Liver (tissue), 8 donors: ENCODE measurements at regions not wholly inside any gene's neighbourhood (a gene's known extent, or its start where the extent isn't known, plus 50 kb on each side); places are given as distances from the start of the nearest gene placed in this dataset.

Source experiments
- DNase-seq: peaks from one replicate; pipeline ENCODE4 v3.0.0-alpha.2; 2017; ENCODE audit warnings: low spot score
- H3K27ac ChIP-seq, 2 donors: one replicate each; pipeline ENCODE4 v1.7.0; 2013; ENCODE audit warnings: inconsistent platforms in 2 of 2, low read length in 2 of 2, control low read depth in 1 of 2, low read depth in 1 of 2, mild to moderate bottlenecking in 1 of 2
- H3K27me3 ChIP-seq, 4 donors: one replicate each; pipeline versions ENCODE4 v1.6.1 to v1.7.0; 2013; ENCODE audit warnings: low read length in 3 of 4, inconsistent platforms in 1 of 4, mild to moderate bottlenecking in 1 of 4, moderate library complexity in 1 of 4; ENCODE audit not compliant: control insufficient read depth in 4 of 4, insufficient read depth in 4 of 4
- H3K36me3 ChIP-seq, 4 donors: one replicate each; pipeline versions ENCODE4 v1.6.1 to v1.7.0; 2013; ENCODE audit warnings: low read length in 3 of 4, mild to moderate bottlenecking in 3 of 4, low read depth in 1 of 4, moderate library complexity in 1 of 4; ENCODE audit not compliant: control insufficient read depth in 4 of 4, insufficient read depth in 3 of 4
- H3K4me1 ChIP-seq, 4 donors: one replicate each; pipeline versions ENCODE4 v1.6.1 to v1.7.0; 2013; ENCODE audit warnings: low read length in 3 of 4, mild to moderate bottlenecking in 3 of 4, moderate library complexity in 1 of 4; ENCODE audit not compliant: control insufficient read depth in 4 of 4, insufficient read depth in 4 of 4
- H3K4me3 ChIP-seq, 3 donors: one replicate each; pipeline versions ENCODE4 v1.6.1 to v1.7.0; 2013; ENCODE audit warnings: low read length in 3 of 3, control low read depth in 1 of 3, low read depth in 1 of 3, mild to moderate bottlenecking in 1 of 3
- H3K9ac ChIP-seq, 2 donors: one replicate each; pipeline ENCODE4 v1.7.0; 2013; ENCODE audit warnings: low read length in 2 of 2, mild to moderate bottlenecking in 2 of 2, moderate library complexity in 2 of 2, control low read depth in 1 of 2, low read depth in 1 of 2
- H3K9me3 ChIP-seq, 4 donors: one replicate each; pipeline versions ENCODE4 v1.6.1 to v1.7.0; 2013; ENCODE audit warnings: low read length in 3 of 4; ENCODE audit not compliant: control insufficient read depth in 4 of 4
- EGR1 ChIP-seq, 2 donors: IDR thresholded peaks; 2 replicates each; pipeline ENCODE4 v1.6.1; 2016 to 2018; ENCODE audit warnings: antibody characterized with exemption in 2 of 2, low read depth in 2 of 2
- FOXA1 ChIP-seq: IDR thresholded peaks from 2 replicates; pipeline ENCODE4 v1.6.1; 2016; ENCODE audit warnings: antibody characterized with exemption
- FOXA2 ChIP-seq: IDR thresholded peaks from 2 replicates; pipeline ENCODE4 v1.6.1; 2016; ENCODE audit warnings: antibody characterized with exemption
- GABPA ChIP-seq, 2 donors: IDR thresholded peaks in 1 of 2; conservative IDR thresholded peaks in 1 of 2; 2 replicates each; pipeline ENCODE4 v1.6.1; 2016; ENCODE audit warnings: antibody characterized with exemption in 2 of 2, mild to moderate bottlenecking in 1 of 2, moderate library complexity in 1 of 2
- HNF4A ChIP-seq, 2 donors: conservative IDR thresholded peaks; 2 replicates each; pipeline ENCODE4 v1.6.1; 2016; ENCODE audit warnings: antibody characterized with exemption in 2 of 2, mild to moderate bottlenecking in 2 of 2
- HNF4G ChIP-seq: IDR thresholded peaks from 2 replicates; pipeline ENCODE4 v1.6.1; 2016; ENCODE audit warnings: antibody characterized with exemption
- JUND ChIP-seq, 2 donors: IDR thresholded peaks; 2 replicates each; pipeline ENCODE4 v1.6.1; 2016; ENCODE audit warnings: antibody characterized with exemption in 2 of 2
- NR2F2 ChIP-seq: IDR thresholded peaks from 2 replicates; pipeline ENCODE4 v1.6.1; 2016; ENCODE audit warnings: antibody characterized with exemption
- RAD21 ChIP-seq, 2 donors: IDR thresholded peaks; 2 replicates each; pipeline ENCODE4 v1.6.1; 2016; ENCODE audit warnings: antibody characterized with exemption in 2 of 2, mild to moderate bottlenecking in 2 of 2
- RXRA ChIP-seq, 2 donors: IDR thresholded peaks; 2 replicates each; pipeline ENCODE4 v1.6.1; 2017 to 2018; ENCODE audit warnings: antibody characterized with exemption in 2 of 2, mild to moderate bottlenecking in 1 of 2
- SP1 ChIP-seq: IDR thresholded peaks from 2 replicates; pipeline ENCODE4 v1.6.1; 2018; ENCODE audit warnings: antibody characterized with exemption, mild to moderate bottlenecking
- TAF1 ChIP-seq: conservative IDR thresholded peaks from 2 replicates; pipeline ENCODE4 v1.6.1; 2016; ENCODE audit warnings: antibody characterized with exemption, mild to moderate bottlenecking
- YY1 ChIP-seq: IDR thresholded peaks from 2 replicates; pipeline ENCODE4 v1.6.1; 2016; ENCODE audit warnings: antibody characterized with exemption, mild to moderate bottlenecking
- WGBS: extraction: QIAGEN DNeasy Blood & Tissue Kit; methylation state at CpG from one replicate; pipeline ENCODE4 v1.1.7; 2013; 5-methylcytosine and 5-hydroxymethylcytosine counted together
- TF ChIP-seq, protein P1 (sequence below): IDR thresholded peaks from 2 replicates; pipeline ENCODE4 v1.6.1; 2016; ENCODE audit warnings: antibody characterized with exemption
- TF ChIP-seq, protein P2 (sequence below): IDR thresholded peaks from 2 replicates; pipeline ENCODE4 v1.6.1; 2016; ENCODE audit warnings: antibody characterized with exemption
- TF ChIP-seq, protein P3 (sequence below): IDR thresholded peaks from 2 replicates; pipeline ENCODE4 v1.6.1; 2016; ENCODE audit warnings: antibody characterized with exemption, mild to moderate bottlenecking
- TF ChIP-seq, protein P4 (sequence below): IDR thresholded peaks from 2 replicates; pipeline ENCODE4 v1.6.1; 2016; ENCODE audit warnings: antibody characterized with exemption
- TF ChIP-seq, protein P5 (sequence below): fragments of 150-350 bp; IDR thresholded peaks from 2 replicates; pipeline ENCODE4 v1.5.1; 2017; ENCODE audit warnings: improper control_type of control experiment, low read depth, low read length; ENCODE audit not compliant: missing input control
- donor health status: healthy.
- donor health status: healthy.
- donor health status: healthy.
- donor health status: healthy.
- donor health status: healthy.

DNA sequence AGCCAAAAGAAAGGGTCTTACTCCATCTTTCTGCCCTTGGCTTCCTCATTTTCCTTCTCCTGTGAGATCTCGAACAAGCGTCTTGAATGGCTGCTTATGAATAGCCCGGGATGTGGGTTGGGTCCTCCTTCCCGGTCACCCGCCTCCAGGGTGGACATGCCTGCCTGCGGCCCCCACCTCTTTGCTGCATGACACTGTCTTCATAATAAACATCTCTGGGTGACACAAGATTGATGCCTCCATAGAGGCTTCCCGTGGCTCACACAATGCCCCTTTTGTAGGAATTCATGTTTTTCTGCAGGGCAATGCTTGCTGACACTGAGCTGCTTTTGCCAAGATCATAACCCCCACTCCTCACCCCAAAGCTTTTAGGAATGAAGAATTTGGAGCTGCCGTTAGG lies 125.9 kb downstream of the ZNF664 start:
- 80% methylated on average over 8 of the region's 8 CpGs for WGBS
- H3K9me3 ChIP-seq = no peaks in the 10 kb centered on the region
- no peaks in the 10 kb centered on the region for H3K4me1 ChIP-seq
- H3K36me3 ChIP-seq = no peaks in the 10 kb centered on the region
- H3K27me3 ChIP-seq = no peaks in the 10 kb centered on the region
- no peak for DNase-seq
- no peak overlapping the region for H3K4me3 ChIP-seq
- TF ChIP-seq RAD21 (IDR thresholded peaks at IDR 0.05) = no peak
- no peak for TF ChIP-seq HNF4G
- no peak for TF ChIP-seq TAF1
- TF ChIP-seq, protein P1, sequence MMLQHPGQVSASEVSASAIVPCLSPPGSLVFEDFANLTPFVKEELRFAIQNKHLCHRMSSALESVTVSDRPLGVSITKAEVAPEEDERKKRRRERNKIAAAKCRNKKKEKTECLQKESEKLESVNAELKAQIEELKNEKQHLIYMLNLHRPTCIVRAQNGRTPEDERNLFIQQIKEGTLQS = no peak
- TF ChIP-seq HNF4A (conservative IDR thresholded peaks at IDR 0.05) = no peak
- no peak for TF ChIP-seq FOXA1
- TF ChIP-seq EGR1 (IDR thresholded peaks at IDR 0.05; ENCODE audit: low read depth in 2 of 2) = no peak
- no peak overlapping the region for H3K27ac ChIP-seq
- H3K9ac ChIP-seq = no peak overlapping the region

DNA sequence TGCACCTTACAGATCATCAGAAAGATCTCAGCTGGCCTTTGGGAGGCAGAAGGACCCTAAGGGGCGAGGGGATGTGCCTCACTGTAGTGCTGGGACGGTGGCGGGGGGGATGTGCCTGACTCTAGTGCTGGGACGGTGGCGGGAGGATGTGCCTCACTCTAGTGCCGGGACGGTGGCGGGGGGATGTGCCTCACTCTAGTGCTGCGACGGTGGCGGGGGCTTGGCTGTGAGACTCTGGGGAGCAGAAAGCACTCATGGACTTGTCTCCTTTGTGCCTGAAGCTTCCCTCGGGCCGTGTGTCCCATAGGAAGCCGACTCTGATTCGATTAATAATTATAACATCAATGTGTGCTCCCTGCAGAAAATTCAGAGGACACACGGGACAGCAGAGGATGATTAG lies 126.6 kb downstream of the ZNF664 start:
- 92% methylated on average over 16 of the region's 16 CpGs for WGBS
- no peak for DNase-seq
- no peak for TF ChIP-seq TAF1
- TF ChIP-seq, protein P2, sequence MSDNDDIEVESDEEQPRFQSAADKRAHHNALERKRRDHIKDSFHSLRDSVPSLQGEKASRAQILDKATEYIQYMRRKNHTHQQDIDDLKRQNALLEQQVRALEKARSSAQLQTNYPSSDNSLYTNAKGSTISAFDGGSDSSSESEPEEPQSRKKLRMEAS = no peak
- no peak for TF ChIP-seq HNF4G
- TF ChIP-seq, protein P1 = no peak
- no peak for TF ChIP-seq FOXA1
- no peak for TF ChIP-seq RXRA (IDR thresholded peaks at IDR 0.05)
- TF ChIP-seq NR2F2 = no peak
- TF ChIP-seq, protein P3, sequence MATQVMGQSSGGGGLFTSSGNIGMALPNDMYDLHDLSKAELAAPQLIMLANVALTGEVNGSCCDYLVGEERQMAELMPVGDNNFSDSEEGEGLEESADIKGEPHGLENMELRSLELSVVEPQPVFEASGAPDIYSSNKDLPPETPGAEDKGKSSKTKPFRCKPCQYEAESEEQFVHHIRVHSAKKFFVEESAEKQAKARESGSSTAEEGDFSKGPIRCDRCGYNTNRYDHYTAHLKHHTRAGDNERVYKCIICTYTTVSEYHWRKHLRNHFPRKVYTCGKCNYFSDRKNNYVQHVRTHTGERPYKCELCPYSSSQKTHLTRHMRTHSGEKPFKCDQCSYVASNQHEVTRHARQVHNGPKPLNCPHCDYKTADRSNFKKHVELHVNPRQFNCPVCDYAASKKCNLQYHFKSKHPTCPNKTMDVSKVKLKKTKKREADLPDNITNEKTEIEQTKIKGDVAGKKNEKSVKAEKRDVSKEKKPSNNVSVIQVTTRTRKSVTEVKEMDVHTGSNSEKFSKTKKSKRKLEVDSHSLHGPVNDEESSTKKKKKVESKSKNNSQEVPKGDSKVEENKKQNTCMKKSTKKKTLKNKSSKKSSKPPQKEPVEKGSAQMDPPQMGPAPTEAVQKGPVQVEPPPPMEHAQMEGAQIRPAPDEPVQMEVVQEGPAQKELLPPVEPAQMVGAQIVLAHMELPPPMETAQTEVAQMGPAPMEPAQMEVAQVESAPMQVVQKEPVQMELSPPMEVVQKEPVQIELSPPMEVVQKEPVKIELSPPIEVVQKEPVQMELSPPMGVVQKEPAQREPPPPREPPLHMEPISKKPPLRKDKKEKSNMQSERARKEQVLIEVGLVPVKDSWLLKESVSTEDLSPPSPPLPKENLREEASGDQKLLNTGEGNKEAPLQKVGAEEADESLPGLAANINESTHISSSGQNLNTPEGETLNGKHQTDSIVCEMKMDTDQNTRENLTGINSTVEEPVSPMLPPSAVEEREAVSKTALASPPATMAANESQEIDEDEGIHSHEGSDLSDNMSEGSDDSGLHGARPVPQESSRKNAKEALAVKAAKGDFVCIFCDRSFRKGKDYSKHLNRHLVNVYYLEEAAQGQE = no peak
- TF ChIP-seq YY1 = no peak
- TF ChIP-seq EGR1 (IDR thresholded peaks at IDR 0.05; ENCODE audit: low read depth in 2 of 2) = no peak
- no peak for TF ChIP-seq RAD21 (IDR thresholded peaks at IDR 0.05)
- no peak for TF ChIP-seq SP1
- no peak for TF ChIP-seq JUND (IDR thresholded peaks at IDR 0.05)
- TF ChIP-seq FOXA2 = no peak
- no peak overlapping the region for H3K4me3 ChIP-seq
- no peak overlapping the region for H3K9ac ChIP-seq
- H3K27ac ChIP-seq = no peak overlapping the region
- H3K4me1 ChIP-seq = no peaks in the 10 kb centered on the region
- no peaks in the 10 kb centered on the region for H3K36me3 ChIP-seq
- no peaks in the 10 kb centered on the region for H3K27me3 ChIP-seq
- H3K9me3 ChIP-seq = no peaks in the 10 kb centered on the region

DNA sequence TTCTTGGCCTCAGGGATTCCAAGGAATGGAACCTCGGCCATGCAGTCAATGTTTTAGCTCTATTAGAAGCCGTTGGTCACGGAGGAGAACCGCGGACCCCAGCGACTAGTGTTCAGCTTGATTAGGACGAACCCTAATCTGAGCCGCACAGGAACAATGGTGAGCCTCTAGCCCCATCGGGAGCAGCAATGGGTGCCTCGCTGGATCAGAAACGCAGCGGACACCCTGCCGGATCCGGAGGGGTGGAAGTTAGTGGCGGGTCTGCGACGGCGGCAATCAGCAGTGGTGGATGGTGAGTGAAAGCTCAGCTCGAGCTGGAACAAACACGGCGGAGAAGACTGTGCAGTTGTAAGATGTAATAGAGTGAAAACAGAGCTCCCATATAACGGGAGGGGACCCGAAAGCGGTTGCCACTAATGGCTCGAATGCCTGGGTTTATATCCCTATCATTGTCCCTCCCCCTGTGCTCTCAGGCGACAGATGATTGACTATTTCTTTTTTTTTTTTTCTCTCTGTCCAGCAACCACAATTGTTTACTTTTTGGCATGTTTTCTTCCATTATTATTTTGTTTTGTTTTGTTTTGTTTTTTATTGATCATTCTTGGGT lies 127.7 kb downstream of the ZNF664 start:
- H3K36me3 ChIP-seq = no peaks in the 10 kb centered on the region
- WGBS = 87% methylated on average over 26 of the region's 26 CpGs
- no peak overlapping the region for H3K4me3 ChIP-seq
- no peaks in the 10 kb centered on the region for H3K9me3 ChIP-seq
- H3K4me1 ChIP-seq = no peaks in the 10 kb centered on the region
- DNase-seq = no peak
- H3K27me3 ChIP-seq = no peaks in the 10 kb centered on the region
- no peak overlapping the region for H3K9ac ChIP-seq
- H3K27ac ChIP-seq = no peak overlapping the region
- TF ChIP-seq SP1 (no peak), FOXA2 (no peak), EGR1 (IDR thresholded peaks at IDR 0.05; ENCODE audit: low read depth in 2 of 2) (no peak), TAF1 (no peak), JUND (IDR thresholded peaks at IDR 0.05) (no peak), GABPA (IDR thresholded peaks at IDR 0.05 in 1 of 2, conservative IDR thresholded peaks at IDR 0.05 in 1 of 2) (no peak), FOXA1 (no peak), NR2F2 (no peak), HNF4G (no peak), RAD21 (IDR thresholded peaks at IDR 0.05) (no peak), HNF4A (conservative IDR thresholded peaks at IDR 0.05) (no peak)
- TF ChIP-seq, protein P1 = no peak
- TF ChIP-seq, protein P4, sequence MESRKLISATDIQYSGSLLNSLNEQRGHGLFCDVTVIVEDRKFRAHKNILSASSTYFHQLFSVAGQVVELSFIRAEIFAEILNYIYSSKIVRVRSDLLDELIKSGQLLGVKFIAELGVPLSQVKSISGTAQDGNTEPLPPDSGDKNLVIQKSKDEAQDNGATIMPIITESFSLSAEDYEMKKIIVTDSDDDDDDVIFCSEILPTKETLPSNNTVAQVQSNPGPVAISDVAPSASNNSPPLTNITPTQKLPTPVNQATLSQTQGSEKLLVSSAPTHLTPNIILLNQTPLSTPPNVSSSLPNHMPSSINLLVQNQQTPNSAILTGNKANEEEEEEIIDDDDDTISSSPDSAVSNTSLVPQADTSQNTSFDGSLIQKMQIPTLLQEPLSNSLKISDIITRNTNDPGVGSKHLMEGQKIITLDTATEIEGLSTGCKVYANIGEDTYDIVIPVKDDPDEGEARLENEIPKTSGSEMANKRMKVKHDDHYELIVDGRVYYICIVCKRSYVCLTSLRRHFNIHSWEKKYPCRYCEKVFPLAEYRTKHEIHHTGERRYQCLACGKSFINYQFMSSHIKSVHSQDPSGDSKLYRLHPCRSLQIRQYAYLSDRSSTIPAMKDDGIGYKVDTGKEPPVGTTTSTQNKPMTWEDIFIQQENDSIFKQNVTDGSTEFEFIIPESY = no peak
- TF ChIP-seq, protein P5, sequence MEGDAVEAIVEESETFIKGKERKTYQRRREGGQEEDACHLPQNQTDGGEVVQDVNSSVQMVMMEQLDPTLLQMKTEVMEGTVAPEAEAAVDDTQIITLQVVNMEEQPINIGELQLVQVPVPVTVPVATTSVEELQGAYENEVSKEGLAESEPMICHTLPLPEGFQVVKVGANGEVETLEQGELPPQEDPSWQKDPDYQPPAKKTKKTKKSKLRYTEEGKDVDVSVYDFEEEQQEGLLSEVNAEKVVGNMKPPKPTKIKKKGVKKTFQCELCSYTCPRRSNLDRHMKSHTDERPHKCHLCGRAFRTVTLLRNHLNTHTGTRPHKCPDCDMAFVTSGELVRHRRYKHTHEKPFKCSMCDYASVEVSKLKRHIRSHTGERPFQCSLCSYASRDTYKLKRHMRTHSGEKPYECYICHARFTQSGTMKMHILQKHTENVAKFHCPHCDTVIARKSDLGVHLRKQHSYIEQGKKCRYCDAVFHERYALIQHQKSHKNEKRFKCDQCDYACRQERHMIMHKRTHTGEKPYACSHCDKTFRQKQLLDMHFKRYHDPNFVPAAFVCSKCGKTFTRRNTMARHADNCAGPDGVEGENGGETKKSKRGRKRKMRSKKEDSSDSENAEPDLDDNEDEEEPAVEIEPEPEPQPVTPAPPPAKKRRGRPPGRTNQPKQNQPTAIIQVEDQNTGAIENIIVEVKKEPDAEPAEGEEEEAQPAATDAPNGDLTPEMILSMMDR = no peak
- TF ChIP-seq, protein P2 = no peak
